Gastrocnemius medialis (tissue), 4 donors: ENCODE measurements at regions not wholly inside any gene's neighbourhood (a gene's known extent, or its start where the extent isn't known, plus 50 kb on each side); places are given as distances from the start of the nearest gene placed in this dataset.

Experiments used
- ATAC-seq, 2 donors: fragments of 150-250 bp; one replicate each; pipeline ENCODE4 v1.9.1; 2016
- DNase-seq, 2 donors: peaks; one replicate each; pipeline ENCODE4 v3.0.0-alpha.2; 2019
- H3K27ac ChIP-seq, 4 donors: fragments of 200-600 bp; sonication (generic); 1 replicate in 1 of 4; 2 replicates in 3 of 4; pipeline ENCODE4 v1.5.1; 2016 to 2018; ENCODE audit warnings: mild to moderate bottlenecking in 2 of 4, moderate library complexity in 1 of 4
- H3K27me3 ChIP-seq, 3 donors: fragments of 200-600 bp; sonication (generic) in 2 of 3; 1 replicate in 1 of 3; 2 replicates in 2 of 3; pipeline versions ENCODE4 v1.5.1 to v1.6.0; 2016 to 2019; ENCODE audit warnings: mild to moderate bottlenecking in 1 of 3, moderate library complexity in 1 of 3
- H3K36me3 ChIP-seq, 2 donors: fragments of 200-600 bp; sonication (generic) in 1 of 2; one replicate each; pipeline ENCODE4 v1.5.1; 2017 to 2018
- H3K4me1 ChIP-seq, 2 donors: fragments of 200-600 bp; sonication (generic) in 1 of 2; one replicate each; pipeline ENCODE4 v1.5.1; 2016 to 2017; ENCODE audit warnings: mild to moderate bottlenecking in 2 of 2
- H3K4me3 ChIP-seq, 4 donors: fragments of 200-600 bp; sonication (generic) in 3 of 4; 1 replicate in 1 of 4; 2 replicates in 3 of 4; pipeline ENCODE4 v1.5.1; 2016 to 2019; ENCODE audit warnings: mild to moderate bottlenecking in 2 of 4
- H3K9me3 ChIP-seq, 3 donors: fragments of 200-600 bp; sonication (generic) in 2 of 3; 1 replicate in 1 of 3; 2 replicates in 2 of 3; pipeline ENCODE4 v1.5.1; 2016 to 2019
- CTCF ChIP-seq, 5 experiments: fragments of 450-650 bp in 3 of 5; fragments of 200-600 bp in 2 of 5; sonication (generic) in 2 of 5; IDR thresholded peaks in 4 of 5; conservative IDR thresholded peaks in 1 of 5; 1 replicate in 4 of 5; 2 replicates in 1 of 5; pipeline ENCODE4 v1.5.1; 2016 to 2019; ENCODE audit warnings: antibody characterized with exemption in 5 of 5, mild to moderate bottlenecking in 3 of 5, moderate library complexity in 3 of 5
- POLR2A ChIP-seq, 2 donors: fragments of 450-650 bp; IDR thresholded peaks; one replicate each; pipeline ENCODE4 v1.6.1; 2017; ENCODE audit warnings: antibody characterized with exemption in 2 of 2, mild to moderate bottlenecking in 2 of 2, moderate library complexity in 2 of 2
- in situ Hi-C, 4 donors: fragments of 200-750 bp; cut with MboI; loops; one replicate each; pipeline versions ENCODE4 v1.15.0 to v1.8.0; 2017; ENCODE audit warnings: low sequenced_read_pairs in 4 of 4
- intact Hi-C: fragments of 100-400 bp; cut with DNase I; formaldehyde crosslinking; loops from one replicate; pipeline ENCODE4 v1.15.1; 2023; ENCODE audit warnings: low total_unique reads

DNA sequence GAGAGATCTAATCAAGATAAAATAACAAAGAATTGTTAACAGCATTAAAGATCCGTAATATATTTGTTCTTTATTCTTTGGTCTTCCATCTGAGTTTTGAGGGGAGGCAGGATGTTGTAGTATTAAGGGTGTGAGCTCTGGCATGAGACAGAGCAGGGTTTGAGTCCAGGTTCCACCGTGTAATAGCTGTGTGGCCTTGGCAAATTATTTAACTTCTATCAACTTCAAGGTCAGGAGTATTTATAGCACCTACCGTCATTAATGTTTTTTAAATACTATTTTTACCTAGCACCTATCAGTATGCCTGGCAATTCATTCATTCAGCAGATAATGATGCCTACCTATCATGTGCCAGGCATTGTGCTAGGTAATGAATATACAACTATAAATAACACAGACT, 180.1 kb upstream of the NABP1 start:
- Histone ChIP-seq H3K4me1 (no peaks in the 10 kb centered on the region), H3K9me3 (no peaks in the 10 kb centered on the region), H3K27me3 (no peaks in the 10 kb centered on the region), H3K36me3 (no peaks in the 10 kb centered on the region), H3K27ac (no peak overlapping the region), H3K4me3 (no peak overlapping the region)
- in situ Hi-C loops: no loop called here
- ATAC-seq (no peak), DNase-seq (no peak)
- no peak for TF ChIP-seq CTCF (IDR thresholded peaks at IDR 0.05 in 4 of 5, conservative IDR thresholded peaks at IDR 0.05 in 1 of 5)
- no peak for TF ChIP-seq POLR2A (IDR thresholded peaks at IDR 0.05)
- intact Hi-C loops: no loop called here

DNA sequence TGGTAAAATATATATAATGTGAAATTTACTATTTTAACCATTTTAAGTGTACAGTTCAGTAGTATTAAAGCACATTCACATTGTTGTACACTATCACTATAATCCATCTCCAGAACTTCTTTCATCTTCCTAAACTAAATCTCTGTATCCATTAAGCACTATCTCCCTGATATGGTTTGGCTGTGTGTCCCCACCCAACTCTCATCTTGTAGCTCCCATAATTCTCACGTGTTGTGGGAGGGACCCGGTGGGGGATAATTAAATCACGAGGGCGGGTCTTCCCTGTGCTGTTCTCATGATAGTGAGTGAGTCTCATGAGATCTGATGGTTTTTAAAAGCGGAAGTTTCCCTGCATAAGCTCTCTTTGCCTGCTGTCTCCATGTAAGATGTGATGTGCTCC, 178.9 kb upstream of the NABP1 start:
- no peak for TF ChIP-seq POLR2A (IDR thresholded peaks at IDR 0.05)
- no peaks in the 10 kb centered on the region for H3K36me3 ChIP-seq
- H3K4me1 ChIP-seq: no peaks in the 10 kb centered on the region
- DNase-seq (no peak), ATAC-seq (no peak)
- intact Hi-C loops: no loop called here
- no peak overlapping the region for H3K27ac ChIP-seq
- in situ Hi-C loops: no loop called here
- H3K9me3 ChIP-seq: no peaks in the 10 kb centered on the region
- H3K27me3 ChIP-seq: no peaks in the 10 kb centered on the region
- H3K4me3 ChIP-seq: no peak overlapping the region

GRCh38 chr2:191499874-191500565, 177.9 kb upstream of the NABP1 start:
- H3K27ac ChIP-seq: no peak overlapping the region
- H3K27me3 ChIP-seq: no peaks in the 10 kb centered on the region
- no peak for DNase-seq
- no peak for ATAC-seq
- TF ChIP-seq POLR2A (IDR thresholded peaks at IDR 0.05) (no peak), CTCF (IDR thresholded peaks at IDR 0.05 in 4 of 5, conservative IDR thresholded peaks at IDR 0.05 in 1 of 5) (no peak)
- no peaks in the 10 kb centered on the region for H3K9me3 ChIP-seq
- intact Hi-C loops (loop anchor here (5.0 to 10.0 kb wide), 3 partner anchors 95 to 333 kb away; no protein-coding TSS in a partner anchor), in situ Hi-C loops (loop anchor here in 3 of 4 donors (25.0 kb wide), 4 partner anchors 263 to 713 kb away; partner anchors contain the start of genes MYO1B (in 1 of the 3) and STAT4 (in 1 of the 3))
- no peaks in the 10 kb centered on the region for H3K4me1 ChIP-seq
- no peaks in the 10 kb centered on the region for H3K36me3 ChIP-seq
- H3K4me3 ChIP-seq: no peak overlapping the region

- in situ Hi-C loops (loop anchor here in 3 of 4 donors (25.0 kb wide), 4 partner anchors 263 to 713 kb away; partner anchors contain the start of genes MYO1B (in 1 of the 3) and STAT4 (in 1 of the 3)), intact Hi-C loops (loop anchor here (5.0 to 10.0 kb wide), 3 partner anchors 96 to 333 kb away; no protein-coding TSS in a partner anchor)
- H3K27me3 ChIP-seq: no peaks in the 10 kb centered on the region
- no peaks in the 10 kb centered on the region for H3K9me3 ChIP-seq
- no peak overlapping the region for H3K27ac ChIP-seq
- no peak for DNase-seq
- ATAC-seq: no peak
- no peak overlapping the region for H3K4me3 ChIP-seq
- no peak for TF ChIP-seq POLR2A (IDR thresholded peaks at IDR 0.05)
- TF ChIP-seq CTCF (IDR thresholded peaks at IDR 0.05 in 4 of 5, conservative IDR thresholded peaks at IDR 0.05 in 1 of 5): no peak
- H3K36me3 ChIP-seq: no peaks in the 10 kb centered on the region
- H3K4me1 ChIP-seq: no peaks in the 10 kb centered on the region
These were observed 177.4 kb upstream of the NABP1 start for GRCh38 chr2:191500566-191500883.

DNA sequence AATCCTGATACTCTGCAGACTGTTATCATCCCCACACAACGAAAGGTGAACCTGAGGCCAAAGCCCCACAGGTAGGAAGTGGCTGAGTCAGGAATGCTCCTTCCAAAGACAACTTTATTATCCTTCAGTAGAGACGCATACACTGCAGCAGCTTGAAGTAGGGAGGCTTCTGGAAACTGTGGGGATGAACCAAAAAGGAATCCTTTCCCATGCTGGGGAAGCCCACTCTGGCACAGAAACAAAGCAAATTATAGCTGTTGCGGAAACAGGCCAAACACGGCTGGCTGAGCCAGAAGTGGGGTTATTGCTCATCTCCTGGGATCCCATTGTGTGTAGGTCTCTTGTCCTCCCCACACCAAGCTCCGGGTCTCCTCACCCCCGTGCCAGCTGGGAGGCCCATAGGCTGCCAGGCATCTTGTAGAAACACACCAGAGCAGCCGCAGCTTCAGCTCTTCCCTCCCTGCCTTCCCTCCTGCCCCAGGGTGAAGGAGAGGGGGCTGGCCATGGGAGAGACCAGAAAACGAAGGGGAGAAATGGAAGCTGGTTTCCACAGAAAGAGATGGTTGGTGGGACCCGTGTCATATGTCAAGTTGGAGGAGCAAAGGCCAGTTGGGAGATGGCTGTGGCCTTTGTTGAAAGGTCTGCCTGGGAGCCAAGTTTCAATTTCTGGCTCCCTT, 176.9 kb upstream of the NABP1 start:
- intact Hi-C loops (loop anchor here (5.0 to 10.0 kb wide), 3 partner anchors 96 to 334 kb away; no protein-coding TSS in a partner anchor), in situ Hi-C loops (loop anchor here in 3 of 4 donors (25.0 kb wide), 4 partner anchors 264 to 714 kb away; partner anchors contain the start of genes MYO1B (in 1 of the 3) and STAT4 (in 1 of the 3))
- no peaks in the 10 kb centered on the region for H3K4me1 ChIP-seq
- DNase-seq (no peak), ATAC-seq (no peak)
- peak overlapping the region in 3 of 4 donors; percentile 38 to 54 (median 54) for H3K27ac ChIP-seq
- H3K36me3 ChIP-seq: no peaks in the 10 kb centered on the region
- no peaks in the 10 kb centered on the region for H3K27me3 ChIP-seq
- no peak overlapping the region for H3K4me3 ChIP-seq
- H3K9me3 ChIP-seq: no peaks in the 10 kb centered on the region
- no peak for TF ChIP-seq POLR2A (IDR thresholded peaks at IDR 0.05)
- TF ChIP-seq CTCF (IDR thresholded peaks at IDR 0.05 in 4 of 5, conservative IDR thresholded peaks at IDR 0.05 in 1 of 5): no peak
